PC-3 (cell line): ENCODE measurements at regions not wholly inside any gene's neighbourhood (a gene's known extent, or its start where the extent isn't known, plus 50 kb on each side); places are given as distances from the start of the nearest gene placed in this dataset.

Experiments
- CTCF ChIP-seq: fragments of 300-600 bp; sonication (generic); conservative IDR thresholded peaks from 2 replicates; pipeline ENCODE4 v1.5.1; 2017; ENCODE audit warnings: antibody characterized with exemption, low read depth, mild to moderate bottlenecking, low read length
- EZH2 ChIP-seq: fragments of 300-600 bp; sonication (generic); IDR thresholded peaks from one replicate; pipeline ENCODE4 v1.6.1; 2017; ENCODE audit warnings: antibody characterized with exemption, mild to moderate bottlenecking, low read length; ENCODE audit not compliant: unreplicated experiment

GRCh38 chr6:84280030-84280429 lies 52.6 kb upstream of the CEP162 start:
- TF ChIP-seq CTCF (no peak), EZH2 (no peak)
